Tibial artery (tissue), 4 donors: ENCODE measurements at regions not wholly inside any gene's neighbourhood (a gene's known extent, or its start where the extent isn't known, plus 50 kb on each side); places are given as distances from the start of the nearest gene placed in this dataset.

Experiments
- DNase-seq, 2 donors: peaks; one replicate each; pipeline ENCODE4 v3.0.0-alpha.2; 2019
- H3K27ac ChIP-seq, 2 donors: fragments of 200-600 bp; sonication (generic) in 1 of 2; 1 replicate in 1 of 2; 2 replicates in 1 of 2; pipeline ENCODE4 v1.5.1; 2018 to 2019; ENCODE audit warnings: mild to moderate bottlenecking in 1 of 2
- H3K27me3 ChIP-seq, 2 donors: fragments of 200-600 bp; sonication (generic) in 1 of 2; one replicate each; pipeline versions ENCODE4 v1.5.1 to v1.6.0; 2016 to 2019
- H3K36me3 ChIP-seq, 3 donors: fragments of 200-600 bp; sonication (generic) in 2 of 3; one replicate each; pipeline ENCODE4 v1.5.1; 2016 to 2019; ENCODE audit warnings: mild to moderate bottlenecking in 2 of 3
- H3K4me1 ChIP-seq, 4 donors: fragments of 200-600 bp; sonication (generic) in 2 of 4; 1 replicate in 3 of 4; 2 replicates in 1 of 4; pipeline ENCODE4 v1.5.1; 2016 to 2019
- H3K4me3 ChIP-seq, 2 donors: fragments of 200-600 bp; sonication (generic) in 1 of 2; 1 replicate in 1 of 2; 2 replicates in 1 of 2; pipeline ENCODE4 v1.5.1; 2018 to 2019; ENCODE audit warnings: mild to moderate bottlenecking in 2 of 2
- H3K9me3 ChIP-seq, 3 donors: fragments of 200-600 bp; sonication (generic) in 1 of 3; one replicate each; pipeline ENCODE4 v1.5.1; 2016 to 2019
- intact Hi-C: fragments of 100-400 bp; cut with DNase I; formaldehyde crosslinking; loops from one replicate; pipeline ENCODE4 v1.15.0; 2023; ENCODE audit warnings: low total_unique reads
- TF ChIP-seq, protein P1 (sequence below), 2 experiments: fragments of 200-600 bp in 1 of 2; fragments of 450-650 bp in 1 of 2; IDR thresholded peaks; one replicate each; pipeline ENCODE4 v1.5.1; 2017 to 2019; ENCODE audit warnings: antibody characterized with exemption in 2 of 2, mild to moderate bottlenecking in 1 of 2, moderate library complexity in 1 of 2

DNA sequence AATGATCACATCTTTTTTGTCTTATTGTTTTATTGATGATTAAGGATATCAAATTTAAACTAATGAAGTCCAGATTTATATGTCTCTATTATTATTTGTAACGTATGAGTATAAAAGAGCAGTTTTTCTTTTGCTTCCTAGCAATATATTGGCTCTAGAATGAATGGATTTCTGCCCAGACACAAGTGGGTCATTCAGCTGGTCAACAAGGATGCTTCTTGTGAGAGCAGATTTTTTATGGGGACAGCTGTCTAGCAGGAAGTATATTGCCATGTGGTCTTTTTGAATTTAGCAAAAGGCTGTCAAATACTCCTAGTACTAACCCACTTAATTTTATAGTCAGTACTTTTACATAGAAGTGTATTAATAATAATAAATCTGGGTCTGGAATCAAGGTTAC lies 1071.1 kb upstream of the FLRT2 start:
- H3K4me1 ChIP-seq: no peaks in the 10 kb centered on the region
- intact Hi-C loops: no loop called here
- H3K27me3 ChIP-seq: no peaks in the 10 kb centered on the region
- H3K4me3 ChIP-seq: no peak overlapping the region
- no peaks in the 10 kb centered on the region for H3K9me3 ChIP-seq
- TF ChIP-seq, protein P1, sequence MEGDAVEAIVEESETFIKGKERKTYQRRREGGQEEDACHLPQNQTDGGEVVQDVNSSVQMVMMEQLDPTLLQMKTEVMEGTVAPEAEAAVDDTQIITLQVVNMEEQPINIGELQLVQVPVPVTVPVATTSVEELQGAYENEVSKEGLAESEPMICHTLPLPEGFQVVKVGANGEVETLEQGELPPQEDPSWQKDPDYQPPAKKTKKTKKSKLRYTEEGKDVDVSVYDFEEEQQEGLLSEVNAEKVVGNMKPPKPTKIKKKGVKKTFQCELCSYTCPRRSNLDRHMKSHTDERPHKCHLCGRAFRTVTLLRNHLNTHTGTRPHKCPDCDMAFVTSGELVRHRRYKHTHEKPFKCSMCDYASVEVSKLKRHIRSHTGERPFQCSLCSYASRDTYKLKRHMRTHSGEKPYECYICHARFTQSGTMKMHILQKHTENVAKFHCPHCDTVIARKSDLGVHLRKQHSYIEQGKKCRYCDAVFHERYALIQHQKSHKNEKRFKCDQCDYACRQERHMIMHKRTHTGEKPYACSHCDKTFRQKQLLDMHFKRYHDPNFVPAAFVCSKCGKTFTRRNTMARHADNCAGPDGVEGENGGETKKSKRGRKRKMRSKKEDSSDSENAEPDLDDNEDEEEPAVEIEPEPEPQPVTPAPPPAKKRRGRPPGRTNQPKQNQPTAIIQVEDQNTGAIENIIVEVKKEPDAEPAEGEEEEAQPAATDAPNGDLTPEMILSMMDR (IDR thresholded peaks at IDR 0.05): no peak
- H3K27ac ChIP-seq: no peak overlapping the region
- no peaks in the 10 kb centered on the region for H3K36me3 ChIP-seq
- no peak for DNase-seq

DNA sequence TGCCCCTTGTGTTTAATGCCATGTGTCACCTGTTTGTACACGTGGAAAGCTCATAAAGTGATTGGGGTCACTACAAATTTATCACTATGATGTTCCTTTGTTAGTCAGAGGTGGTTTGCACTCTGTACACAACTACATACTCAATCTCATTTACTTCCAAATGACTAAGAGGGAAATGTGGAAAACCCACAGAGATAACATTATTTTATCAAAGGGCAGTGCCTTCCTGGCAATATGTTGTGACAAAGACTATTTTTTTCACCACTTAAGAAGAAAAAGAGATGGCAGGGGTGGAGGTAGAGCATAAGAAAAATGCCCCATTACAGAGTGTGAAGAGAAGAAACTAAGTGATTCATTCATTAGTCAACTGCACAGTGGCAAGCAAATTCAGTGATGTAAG lies 1064.1 kb upstream of the FLRT2 start:
- Histone ChIP-seq H3K4me1 (no peaks in the 10 kb centered on the region), H3K36me3 (no peaks in the 10 kb centered on the region), H3K27ac (no peak overlapping the region), H3K4me3 (no peak overlapping the region), H3K27me3 (no peaks in the 10 kb centered on the region), H3K9me3 (no peaks in the 10 kb centered on the region)
- no peak for DNase-seq
- intact Hi-C loops: no loop called here
- TF ChIP-seq, protein P1 (IDR thresholded peaks at IDR 0.05): no peak

DNA sequence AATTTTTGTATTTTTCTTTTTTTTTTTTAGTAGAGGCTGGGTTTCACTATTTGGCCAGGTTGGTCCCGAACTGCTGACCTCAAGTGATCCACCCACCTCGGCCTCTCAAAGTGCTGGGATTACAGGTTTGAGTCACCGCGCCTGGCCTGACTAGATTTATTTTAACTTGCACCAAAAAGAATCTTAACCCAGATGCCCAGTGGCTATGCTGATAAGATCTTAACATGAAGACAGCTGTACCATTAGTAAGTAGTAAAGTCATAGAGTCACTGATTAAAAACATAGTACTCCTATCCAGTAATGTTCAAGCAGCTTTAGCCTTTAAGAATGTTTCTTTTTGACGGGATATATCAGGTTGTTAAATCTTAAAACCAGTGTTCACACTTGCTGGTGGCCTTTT lies 1061.8 kb upstream of the FLRT2 start:
- Histone ChIP-seq H3K4me1 (no peaks in the 10 kb centered on the region), H3K9me3 (no peaks in the 10 kb centered on the region), H3K4me3 (no peak overlapping the region), H3K27ac (no peak overlapping the region), H3K36me3 (no peaks in the 10 kb centered on the region), H3K27me3 (no peaks in the 10 kb centered on the region)
- intact Hi-C loops: no loop called here
- DNase-seq: no peak
- TF ChIP-seq, protein P1 (IDR thresholded peaks at IDR 0.05): no peak

DNA sequence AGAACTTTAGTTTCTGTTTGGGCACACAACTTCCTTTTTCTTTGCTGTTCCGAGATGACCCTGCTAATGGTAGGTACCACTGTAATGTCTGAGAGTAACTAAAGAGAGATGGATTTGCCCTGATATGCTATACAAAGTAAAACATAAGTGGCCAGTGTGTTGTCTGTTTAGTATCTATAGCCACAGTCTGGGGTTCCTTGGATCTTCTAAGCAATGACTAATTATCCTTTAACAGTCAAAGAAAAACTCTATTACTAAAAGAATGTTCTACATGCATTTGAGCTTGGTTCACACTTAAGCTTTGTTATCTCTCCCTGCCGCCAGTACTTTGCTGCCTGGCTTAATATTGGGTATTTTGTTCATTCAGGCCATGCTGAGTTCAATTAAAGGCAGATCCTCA lies 1051.9 kb upstream of the FLRT2 start:
- intact Hi-C loops: no loop called here
- TF ChIP-seq, protein P1 (IDR thresholded peaks at IDR 0.05): no peak
- no peak overlapping the region for H3K27ac ChIP-seq

DNA sequence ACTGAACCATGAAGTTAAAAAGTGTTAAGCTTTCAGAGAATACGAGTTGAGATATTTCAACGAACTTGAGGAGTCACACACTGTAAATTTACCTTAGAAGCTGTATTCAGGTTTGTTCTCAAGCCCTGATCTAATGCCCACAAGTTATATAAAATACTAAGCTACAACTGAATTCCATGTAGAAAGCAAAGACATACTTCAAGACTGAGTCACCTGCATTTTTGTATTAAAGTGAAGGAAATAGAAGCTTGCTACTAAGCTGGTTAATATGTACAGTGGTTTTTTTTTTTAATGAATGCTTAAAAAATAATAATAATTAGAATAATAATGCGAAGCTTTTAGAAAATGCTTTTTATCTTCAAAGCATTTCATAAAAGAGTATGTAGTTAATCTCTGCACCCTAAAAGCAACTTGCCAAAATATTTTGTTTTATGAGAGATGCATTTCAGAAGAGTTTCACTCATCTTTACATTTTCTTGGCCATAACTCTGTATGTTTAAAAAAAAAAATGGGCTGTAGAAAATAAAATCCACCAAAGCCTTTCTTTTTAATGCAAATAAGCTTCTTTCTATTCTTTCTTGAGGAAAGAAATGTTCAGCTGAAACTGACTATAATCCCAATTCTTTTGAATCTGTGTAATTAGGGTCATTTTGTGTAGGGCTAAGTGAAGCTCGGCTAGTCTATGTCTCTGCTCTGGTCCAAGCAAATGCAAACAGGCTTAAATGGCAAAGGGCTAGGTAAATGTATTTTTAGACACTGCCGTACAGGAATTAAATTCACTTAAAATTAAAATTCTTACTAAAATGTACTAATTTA lies 1047.5 kb upstream of the FLRT2 start:
- Histone ChIP-seq H3K9me3 (no peaks in the 10 kb centered on the region), H3K4me3 (no peak overlapping the region), H3K4me1 (no peaks in the 10 kb centered on the region), H3K27ac (no peak overlapping the region), H3K27me3 (no peaks in the 10 kb centered on the region), H3K36me3 (no peaks in the 10 kb centered on the region)
- no peak for DNase-seq
- TF ChIP-seq, protein P1 (IDR thresholded peaks at IDR 0.05): no peak
- intact Hi-C loops: no loop called here

More for the DNA sequence above, 1051.9 kb upstream of the FLRT2 start:
- Histone ChIP-seq H3K4me3 (no peak overlapping the region), H3K9me3 (no peaks in the 10 kb centered on the region), H3K4me1 (no peaks in the 10 kb centered on the region), H3K36me3 (no peaks in the 10 kb centered on the region), H3K27me3 (no peaks in the 10 kb centered on the region)
- no peak for DNase-seq
